IMR-90 (cell line): ENCODE measurements at regions not wholly inside any gene's neighbourhood (a gene's known extent, or its start where the extent isn't known, plus 50 kb on each side); places are given as distances from the start of the nearest gene placed in this dataset.

Experiments used
- ATAC-seq: fragments of 200-7000 bp; cut with Tn5 transposase; 2 replicates; pipeline ENCODE4 v1.9.1; 2020; ENCODE audit warnings: low read depth, mild to moderate bottlenecking, moderate library complexity
- BruUV-seq: library from RNA; stranded (reverse); fragments of 400-500 nt; replicated peaks from 2 replicates; lab custom pipeline; 2021; lab: Mats Ljungman, UMichigan
- CTCF ChIA-PET: fragments of 300-600 bp; formaldehyde crosslinking; extraction: SDS; loops from one replicate; lab custom pipeline; 2021; ENCODE audit warnings: antibody characterized with exemption; lab: Yijun Ruan, JAX
- POLR2A ChIA-PET: fragments of 300-600 bp; sonication (Branson Sonifier 250); formaldehyde crosslinking; loops from one replicate; lab custom pipeline; 2022; ENCODE audit warnings: antibody characterized with exemption; ENCODE audit not compliant: unreplicated experiment; lab: Charles Lee
- DNase-seq: peaks from one replicate; pipeline ENCODE4 v3.0.0; 2013
- H2AFZ ChIP-seq: replicated peaks from 2 replicates; pipeline ENCODE3; 2013; ENCODE audit warnings: low read length, mild to moderate bottlenecking; ENCODE audit not compliant: poor library complexity
- H2AK5ac ChIP-seq: 2 replicates; pipeline ENCODE4 v1.6.1; 2013; ENCODE audit warnings: low read depth, low read length, inconsistent platforms
- H2AK9ac ChIP-seq: replicated peaks from 2 replicates; pipeline ENCODE3; 2013; ENCODE audit warnings: mild to moderate bottlenecking, low read depth, low read length, moderate library complexity; ENCODE audit not compliant: poor library complexity
- H2BK120ac ChIP-seq: 2 replicates; pipeline ENCODE4 v1.6.1; 2013; ENCODE audit warnings: low read depth, low read length, inconsistent platforms
- H2BK15ac ChIP-seq: 3 replicates; pipeline ENCODE4 v1.6.1; 2013; ENCODE audit warnings: low read depth, low read length, inconsistent platforms
- H2BK20ac ChIP-seq: 2 replicates; pipeline ENCODE4 v1.6.1; 2013; ENCODE audit warnings: low read depth, mild to moderate bottlenecking, inconsistent platforms, low read length, moderate library complexity
- H2BK5ac ChIP-seq: 2 replicates; pipeline ENCODE4 v1.6.1; 2013; ENCODE audit warnings: mild to moderate bottlenecking, low read depth, low read length, inconsistent platforms; ENCODE audit not compliant: poor library complexity, severe bottlenecking
- H3K14ac ChIP-seq: replicated peaks from 2 replicates; pipeline ENCODE4 v1.6.1; 2013; ENCODE audit warnings: low read depth, low read length, inconsistent platforms
- H3K18ac ChIP-seq: 2 replicates; pipeline ENCODE4 v1.6.1; 2013; ENCODE audit warnings: low read depth, low read length, control low read depth
- H3K23ac ChIP-seq: 2 replicates; pipeline ENCODE4 v1.6.1; 2013; ENCODE audit warnings: low read depth, low read length, inconsistent platforms
- H3K27ac ChIP-seq: 2 replicates; pipeline ENCODE4 v1.5.1; 2013; ENCODE audit warnings: mild to moderate bottlenecking, control low read depth, low read length; ENCODE audit not compliant: insufficient read depth
- H3K27me3 ChIP-seq: 2 replicates; pipeline ENCODE4 v1.6.1; 2013; ENCODE audit warnings: low read length; ENCODE audit not compliant: control insufficient read depth, insufficient read depth
- H3K36me3 ChIP-seq: 2 replicates; pipeline ENCODE4 v1.6.1; 2013; ENCODE audit warnings: low read length, mixed read lengths; ENCODE audit not compliant: control insufficient read depth, insufficient read depth
- H3K4ac ChIP-seq: 2 replicates; pipeline ENCODE4 v1.6.1; 2013; ENCODE audit warnings: low read depth, low read length, inconsistent platforms
- H3K4me1 ChIP-seq: 2 replicates; pipeline ENCODE4 v1.6.1; 2013; ENCODE audit warnings: low read length, mixed read lengths; ENCODE audit not compliant: control insufficient read depth, insufficient read depth
- H3K4me2 ChIP-seq: 2 replicates; pipeline ENCODE4 v1.6.1; 2013; ENCODE audit warnings: low read depth, mild to moderate bottlenecking, control low read depth, low read length, moderate library complexity
- H3K4me3 ChIP-seq: 2 replicates; pipeline ENCODE4 v1.5.1; 2013; ENCODE audit warnings: low read depth, mild to moderate bottlenecking, control low read depth, low read length, moderate library complexity; ENCODE audit not compliant: insufficient read depth
- H3K56ac ChIP-seq: 2 replicates; pipeline ENCODE4 v1.6.1; 2013; ENCODE audit warnings: low read length, inconsistent platforms; ENCODE audit not compliant: insufficient read depth; ENCODE audit errors: extremely low read depth
- H3K79me1 ChIP-seq, 2 experiments: 2 replicates each; pipeline ENCODE4 v1.6.1; 2013; ENCODE audit warnings: low read length in 2 of 2, inconsistent platforms in 1 of 2, low read depth in 1 of 2
- H3K9ac ChIP-seq: 2 replicates; pipeline ENCODE4 v1.6.1; 2013; ENCODE audit warnings: low read depth, low read length, control low read depth
- H3K9me1 ChIP-seq: 2 replicates; pipeline ENCODE4 v1.6.1; 2013; ENCODE audit warnings: low read length, inconsistent platforms; ENCODE audit not compliant: insufficient read depth
- H3K9me3 ChIP-seq: 2 replicates; pipeline ENCODE4 v1.6.1; 2013; ENCODE audit warnings: low read length; ENCODE audit not compliant: control insufficient read depth, insufficient read depth
- H4K20me1 ChIP-seq: 2 replicates; pipeline ENCODE4 v1.6.1; 2013; ENCODE audit warnings: low read length, inconsistent platforms; ENCODE audit not compliant: insufficient read depth
- H4K5ac ChIP-seq: 2 replicates; pipeline ENCODE4 v1.6.1; 2013; ENCODE audit warnings: mild to moderate bottlenecking, low read depth, low read length, control low read depth
- H4K8ac ChIP-seq, 2 experiments: 2 replicates each; pipeline ENCODE4 v1.6.1; 2013; ENCODE audit warnings: low read depth in 2 of 2, low read length in 2 of 2, control low read depth in 1 of 2, inconsistent platforms in 1 of 2
- H4K91ac ChIP-seq: 2 replicates; pipeline ENCODE4 v1.6.1; 2013; ENCODE audit warnings: low read depth, low read length, inconsistent platforms; ENCODE audit not compliant: insufficient read depth
- CHD1 ChIP-seq: IDR thresholded peaks from 2 replicates; pipeline ENCODE4 v1.6.1; 2012; ENCODE audit warnings: low read depth, low read length, improper control_type of control experiment
- CTCF ChIP-seq: conservative IDR thresholded peaks from 2 replicates; pipeline ENCODE4 v1.5.1; 2012; ENCODE audit warnings: mild to moderate bottlenecking, low read depth, low read length, improper control_type of control experiment
- ELK1 ChIP-seq: fragments of 150-350 bp; IDR thresholded peaks from 2 replicates; pipeline ENCODE4 v1.6.1; 2016; ENCODE audit warnings: low read depth, mild to moderate bottlenecking, low read length, moderate library complexity, borderline replicate concordance
- FOS ChIP-seq: fragments of 150-350 bp; IDR thresholded peaks from 2 replicates; pipeline ENCODE4 v1.6.1; 2016; ENCODE audit warnings: low read depth, low read length
- MAFK ChIP-seq: IDR thresholded peaks from 2 replicates; pipeline ENCODE4 v1.6.1; 2012; ENCODE audit warnings: low read depth, low read length, improper control_type of control experiment
- MAZ ChIP-seq: IDR thresholded peaks from 2 replicates; pipeline ENCODE4 v1.6.1; 2012; ENCODE audit warnings: low read depth, mild to moderate bottlenecking, low read length, improper control_type of control experiment, moderate library complexity, borderline replicate concordance
- RAD21 ChIP-seq: IDR thresholded peaks from 2 replicates; pipeline ENCODE4 v1.6.1; 2012; ENCODE audit warnings: low read length, improper control_type of control experiment
- USF2 ChIP-seq: fragments of 150-350 bp; IDR thresholded peaks from 2 replicates; pipeline ENCODE4 v1.6.1; 2017; ENCODE audit warnings: mild to moderate bottlenecking, antibody characterized with exemption, low read length, low read depth
- dilution Hi-C: fragments of 300-500 bp; cut with HindIII; formaldehyde crosslinking; loops from one replicate; pipeline ENCODE4 v1.14.3; 2018; ENCODE audit warnings: low sequenced_read_pairs; ENCODE audit not compliant: unreplicated experiment
- in situ Hi-C: fragments of 300-500 bp; cut with MboI; formaldehyde crosslinking; loops from 3 replicates; pipeline ENCODE4 v1.14.3; 2019; ENCODE audit warnings: low sequenced_read_pairs, inconsistent platforms, mixed read lengths
- intact Hi-C: fragments of 100-400 bp; cut with micrococcal nuclease; formaldehyde crosslinking; loops from 2 replicates; pipeline ENCODE4 v1.10.0; 2022

GRCh38 chr6:147007441-147007840 lies 196.8 kb upstream of the STXBP5 start:
- ChIA-PET CTCF (interaction anchor here (0.7 to 1.2 kb wide), 2 partner anchors 39 to 1817 kb away, joined by 3 read pairs; no protein-coding TSS in a partner anchor), POLR2A (no interaction called here)
- H3K36me3 ChIP-seq, result no peaks in the 10 kb centered on the region
- no peak overlapping the region for H4K91ac ChIP-seq
- H3K79me1 ChIP-seq, result no peaks in the 10 kb centered on the region
- no peak overlapping the region for H3K27ac ChIP-seq
- no peak overlapping the region for H4K5ac ChIP-seq
- H2AK9ac ChIP-seq, result no peak overlapping the region
- H2BK120ac ChIP-seq, result 0 out of 2 replicates have a peak overlapping the region, but pooled peaks have one; percentile 8
- no peak overlapping the region for H3K4me2 ChIP-seq
- BruUV-seq, result no TSS peak
- in situ Hi-C loops (no loop called here), dilution Hi-C loops (no loop called here), intact Hi-C loops (no loop called here)
- no peak overlapping the region for H3K9ac ChIP-seq
- no peaks in the 10 kb centered on the region for H3K9me1 ChIP-seq
- ATAC-seq (no peak), DNase-seq (no peak)
- H3K4me3 ChIP-seq, result no peak overlapping the region
- H2BK15ac ChIP-seq, result no peak overlapping the region
- H4K20me1 ChIP-seq, result no peaks in the 10 kb centered on the region
- no peak overlapping the region for H3K56ac ChIP-seq
- no peaks in the 10 kb centered on the region for H3K9me3 ChIP-seq
- no peak overlapping the region for H3K4ac ChIP-seq
- no peak overlapping the region for H2AK5ac ChIP-seq
- H4K8ac ChIP-seq, result no peak overlapping the region
- H3K27me3 ChIP-seq, result no peaks in the 10 kb centered on the region
- no peak overlapping the region for H3K23ac ChIP-seq
- H3K18ac ChIP-seq, result no peak overlapping the region
- H3K4me1 ChIP-seq, result no peaks in the 10 kb centered on the region
- TF ChIP-seq USF2, result no peak
- TF ChIP-seq ELK1, result no peak
- no peak for TF ChIP-seq RAD21
- no peak for TF ChIP-seq FOS
- TF ChIP-seq MAFK, result no peak
- no peak for TF ChIP-seq MAZ
- TF ChIP-seq CHD1, result no peak
- no peak for TF ChIP-seq CTCF
- no peak overlapping the region for H3K14ac ChIP-seq
- H2BK20ac ChIP-seq, result no peak overlapping the region
- H2BK5ac ChIP-seq, result no peak overlapping the region
- H2AFZ ChIP-seq, result no peak overlapping the region
